DOHH2 (cell line): ENCODE measurements at regions not wholly inside any gene's neighbourhood (a gene's known extent, or its start where the extent isn't known, plus 50 kb on each side); places are given as distances from the start of the nearest gene placed in this dataset.

Experiments
- H3F3A ChIP-seq: fragments of 200-600 bp; sonication (generic), shearing (Covaris generic); 2 replicates; pipeline ENCODE4 v1.6.0; 2016; ENCODE audit warnings: antibody characterized with exemption, mild to moderate bottlenecking; ENCODE audit not compliant: control insufficient read depth, insufficient read depth
- H3K27ac ChIP-seq: fragments of 200-600 bp; sonication (generic); 2 replicates; pipeline ENCODE4 v1.5.1; 2014; ENCODE audit warnings: low read depth, mild to moderate bottlenecking, low read length, moderate library complexity
- H3K27me3 ChIP-seq: fragments of 200-600 bp; sonication (generic); 2 replicates; pipeline ENCODE4 v1.6.1; 2014; ENCODE audit warnings: mild to moderate bottlenecking, low read length, mixed read lengths; ENCODE audit not compliant: control insufficient read depth
- H3K36me3 ChIP-seq: fragments of 200-600 bp; sonication (generic); 2 replicates; pipeline ENCODE4 v1.6.1; 2014; ENCODE audit warnings: mild to moderate bottlenecking, low read length, moderate library complexity, mixed read lengths; ENCODE audit not compliant: control insufficient read depth
- H3K4me1 ChIP-seq: fragments of 200-600 bp; sonication (generic); 2 replicates; pipeline ENCODE4 v1.6.1; 2014; ENCODE audit warnings: mild to moderate bottlenecking, low read length, mixed read lengths; ENCODE audit not compliant: control insufficient read depth
- H3K4me2 ChIP-seq: fragments of 200-600 bp; sonication (generic); 2 replicates; pipeline ENCODE4 v1.6.0; 2014; ENCODE audit warnings: mild to moderate bottlenecking, low read length, moderate library complexity
- H3K4me3 ChIP-seq: fragments of 200-600 bp; sonication (generic); 2 replicates; pipeline ENCODE4 v1.5.1; 2014; ENCODE audit warnings: mild to moderate bottlenecking, low read length, mixed read lengths
- H3K79me2 ChIP-seq: fragments of 200-600 bp; sonication (generic); 2 replicates; pipeline ENCODE4 v1.6.1; 2014; ENCODE audit warnings: mild to moderate bottlenecking, low read length, mixed read lengths; ENCODE audit not compliant: control insufficient read depth
- H3K9me2 ChIP-seq: fragments of 200-600 bp; sonication (generic); replicated peaks from 2 replicates; pipeline ENCODE4 v1.6.1; 2014; ENCODE audit warnings: mild to moderate bottlenecking, low read length, mixed read lengths; ENCODE audit not compliant: control insufficient read depth
- H3K9me3 ChIP-seq: fragments of 200-600 bp; sonication (generic); 2 replicates; pipeline ENCODE4 v1.6.1; 2014; ENCODE audit warnings: antibody characterized with exemption, low read length, mixed read lengths; ENCODE audit not compliant: control insufficient read depth, insufficient read depth
- H4K20me1 ChIP-seq: fragments of 200-600 bp; sonication (generic); 2 replicates; pipeline ENCODE4 v1.6.0; 2014; ENCODE audit warnings: low read depth, mild to moderate bottlenecking, antibody characterized with exemption, low read length, moderate library complexity; ENCODE audit not compliant: control insufficient read depth, insufficient read depth
- CTCF ChIP-seq: fragments of 200-600 bp; sonication (generic); IDR thresholded peaks from one replicate; pipeline ENCODE4 v1.5.1; 2014; ENCODE audit warnings: antibody characterized with exemption, mild to moderate bottlenecking, low read depth, low read length; ENCODE audit not compliant: poor library complexity, severe bottlenecking
- EZH2phosphoT487 ChIP-seq: fragments of 200-600 bp; sonication (generic); IDR thresholded peaks from 2 replicates; pipeline ENCODE4 v1.6.1; 2017; ENCODE audit warnings: borderline replicate concordance, mild to moderate bottlenecking, antibody characterized with exemption, low read length, moderate library complexity, mixed read lengths

- H3K4me2 ChIP-seq = no peak overlapping the region
- H3K4me3 ChIP-seq = no peak overlapping the region
- H3K4me1 ChIP-seq = no peaks in the 10 kb centered on the region
- H3K79me2 ChIP-seq = no peaks in the 10 kb centered on the region
- H3K9me2 ChIP-seq = no peaks in the 10 kb centered on the region
- no peaks in the 10 kb centered on the region for H3K27me3 ChIP-seq
- no peaks in the 10 kb centered on the region for H3F3A ChIP-seq
- no peak overlapping the region for H3K27ac ChIP-seq
- TF ChIP-seq EZH2phosphoT487 = no peak
- no peak for TF ChIP-seq CTCF
- H4K20me1 ChIP-seq = no peaks in the 10 kb centered on the region
- H3K36me3 ChIP-seq = no peaks in the 10 kb centered on the region
- no peaks in the 10 kb centered on the region for H3K9me3 ChIP-seq
These were observed 298.6 kb upstream of the ZNF717 start for GRCh38 chr3:76083992-76084391.

GRCh38 chr3:76096036-76096435 is 310.7 kb upstream of the ZNF717 start:
- TF ChIP-seq EZH2phosphoT487 = no peak
- no peak for TF ChIP-seq CTCF
- H3K4me3 ChIP-seq = no peak overlapping the region

GRCh38 chr3:76096836-76097588 is 311.7 kb upstream of the ZNF717 start:
- Histone ChIP-seq H4K20me1 (no peaks in the 10 kb centered on the region), H3K9me3 (no peaks in the 10 kb centered on the region), H3K27ac (no peak overlapping the region), H3K9me2 (no peaks in the 10 kb centered on the region), H3K27me3 (no peaks in the 10 kb centered on the region), H3K4me2 (no peak overlapping the region), H3K4me3 (no peak overlapping the region), H3K4me1 (no peaks in the 10 kb centered on the region), H3K79me2 (no peaks in the 10 kb centered on the region), H3F3A (no peaks in the 10 kb centered on the region), H3K36me3 (no peaks in the 10 kb centered on the region)
- TF ChIP-seq CTCF (no peak), EZH2phosphoT487 (no peak)

More at GRCh38 chr3:76096036-76096435, 310.7 kb upstream of the ZNF717 start:
- Histone ChIP-seq H3K4me1 (no peaks in the 10 kb centered on the region), H3K9me3 (no peaks in the 10 kb centered on the region), H3F3A (no peaks in the 10 kb centered on the region), H3K27ac (no peak overlapping the region), H3K9me2 (no peaks in the 10 kb centered on the region), H3K36me3 (no peaks in the 10 kb centered on the region), H3K27me3 (no peaks in the 10 kb centered on the region), H3K4me2 (no peak overlapping the region), H4K20me1 (no peaks in the 10 kb centered on the region), H3K79me2 (no peaks in the 10 kb centered on the region)
